GM12874 (cell line): ENCODE measurements at regions not wholly inside any gene's neighbourhood (a gene's known extent, or its start where the extent isn't known, plus 50 kb on each side); places are given as distances from the start of the nearest gene placed in this dataset.

Experiments
- CTCF ChIP-seq: IDR thresholded peaks from 2 replicates; pipeline ENCODE4 v1.5.1; 2011; ENCODE audit warnings: low read depth, mild to moderate bottlenecking, control low read depth, low read length, moderate library complexity; ENCODE audit not compliant: insufficient read depth

- TF ChIP-seq CTCF: no peak
Measured at GRCh38 chr2:156064540-156064939, 268.0 kb downstream of the NR4A2 start.

- no peak for TF ChIP-seq CTCF
Measured at GRCh38 chr2:156057647-156058046, 274.9 kb downstream of the NR4A2 start.

GRCh38 chr2:156054983-156055382, 277.5 kb downstream of the NR4A2 start:
- TF ChIP-seq CTCF: no peak

- no peak for TF ChIP-seq CTCF
Measured at GRCh38 chr2:156046900-156047299, 285.6 kb downstream of the NR4A2 start.

GRCh38 chr2:156042895-156043294, 289.6 kb downstream of the NR4A2 start:
- TF ChIP-seq CTCF: no peak

- TF ChIP-seq CTCF: no peak
Measured at GRCh38 chr2:156038021-156038420, 294.5 kb downstream of the NR4A2 start.

- no peak for TF ChIP-seq CTCF
Measured at GRCh38 chr2:156037482-156037881, 295.0 kb downstream of the NR4A2 start.

- no peak for TF ChIP-seq CTCF
Measured at GRCh38 chr2:156031121-156031520, 301.4 kb downstream of the NR4A2 start.
